KMS-11 (cell line): ENCODE measurements at regions not wholly inside any gene's neighbourhood (a gene's known extent, or its start where the extent isn't known, plus 50 kb on each side); places are given as distances from the start of the nearest gene placed in this dataset.

Experiments
- H2AFZ ChIP-seq: fragments of 200-600 bp; sonication (generic); 2 replicates; pipeline ENCODE4 v1.6.1; 2016; ENCODE audit warnings: antibody characterized with exemption, mixed run types, low read depth
- H3K27ac ChIP-seq: fragments of 200-600 bp; sonication (generic); 2 replicates; pipeline ENCODE4 v1.6.1; 2016; ENCODE audit warnings: mild to moderate bottlenecking, mixed run types
- H3K27me3 ChIP-seq: fragments of 200-600 bp; sonication (generic); 2 replicates; pipeline ENCODE4 v1.6.1; 2017; ENCODE audit warnings: mild to moderate bottlenecking, low read depth, mixed run types, moderate library complexity; ENCODE audit not compliant: insufficient read depth
- H3K36me3 ChIP-seq: fragments of 200-600 bp; sonication (generic); 2 replicates; pipeline ENCODE4 v1.6.1; 2017; ENCODE audit warnings: mild to moderate bottlenecking, mixed run types; ENCODE audit not compliant: insufficient read depth
- H3K4me1 ChIP-seq: fragments of 200-600 bp; sonication (generic); 2 replicates; pipeline ENCODE4 v1.6.1; 2016; ENCODE audit warnings: mild to moderate bottlenecking, low read depth, mixed run types; ENCODE audit not compliant: poor library complexity, severe bottlenecking
- H3K4me2 ChIP-seq: fragments of 200-600 bp; sonication (generic); 2 replicates; pipeline ENCODE4 v1.7.0; 2016; ENCODE audit warnings: mild to moderate bottlenecking, mixed run types
- H3K4me3 ChIP-seq: fragments of 200-600 bp; sonication (generic); IDR thresholded peaks from 2 replicates; pipeline ENCODE4 v1.6.1; 2017; ENCODE audit warnings: low read depth, low read length, mixed read lengths; ENCODE audit not compliant: insufficient read depth
- H3K79me2 ChIP-seq: fragments of 200-600 bp; sonication (generic); 2 replicates; pipeline ENCODE4 v1.6.1; 2016; ENCODE audit warnings: low read depth, mixed run types; ENCODE audit not compliant: insufficient read depth
- H3K9ac ChIP-seq: fragments of 200-600 bp; sonication (generic); 2 replicates; pipeline ENCODE4 v1.6.1; 2016; ENCODE audit warnings: mild to moderate bottlenecking, mixed run types
- H4K20me1 ChIP-seq: fragments of 200-600 bp; sonication (generic); 2 replicates; pipeline ENCODE4 v1.6.1; 2016; ENCODE audit warnings: mild to moderate bottlenecking, mixed run types; ENCODE audit not compliant: insufficient read depth
- TF ChIP-seq, protein P1 (sequence below): fragments of 200-600 bp; sonication (generic); conservative IDR thresholded peaks from 2 replicates; pipeline ENCODE4 v1.6.1; 2017; ENCODE audit warnings: low read depth, mild to moderate bottlenecking, antibody characterized with exemption, low read length, moderate library complexity, mixed read lengths

DNA sequence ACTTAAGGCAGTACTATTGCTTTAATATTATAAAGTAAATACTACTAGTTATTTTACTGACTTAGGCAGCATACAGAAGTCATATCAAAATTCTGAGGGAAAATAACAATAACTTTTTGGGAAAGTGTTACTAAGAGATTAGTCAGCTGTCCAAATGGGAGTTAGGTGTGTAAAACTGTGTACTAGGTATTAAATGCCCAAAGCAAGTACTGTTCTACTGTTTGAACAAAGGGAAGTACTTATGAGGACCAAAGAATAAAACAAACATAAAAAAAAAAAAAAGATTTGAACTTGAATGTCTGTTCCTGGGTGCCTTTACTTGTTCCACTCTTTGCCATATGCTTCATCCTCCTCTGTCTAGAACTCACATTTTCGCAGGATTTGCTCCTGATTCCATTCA lies 174.4 kb downstream of the MSL3 start:
- no peak overlapping the region for H3K4me3 ChIP-seq
- H2AFZ ChIP-seq: no peak overlapping the region
- H3K4me2 ChIP-seq: no peak overlapping the region
- H3K9ac ChIP-seq: no peak overlapping the region
- no peaks in the 10 kb centered on the region for H3K4me1 ChIP-seq
- no peaks in the 10 kb centered on the region for H4K20me1 ChIP-seq
- H3K36me3 ChIP-seq: no peaks in the 10 kb centered on the region
- no peaks in the 10 kb centered on the region for H3K79me2 ChIP-seq
- H3K27ac ChIP-seq: no peak overlapping the region
- TF ChIP-seq, protein P1, sequence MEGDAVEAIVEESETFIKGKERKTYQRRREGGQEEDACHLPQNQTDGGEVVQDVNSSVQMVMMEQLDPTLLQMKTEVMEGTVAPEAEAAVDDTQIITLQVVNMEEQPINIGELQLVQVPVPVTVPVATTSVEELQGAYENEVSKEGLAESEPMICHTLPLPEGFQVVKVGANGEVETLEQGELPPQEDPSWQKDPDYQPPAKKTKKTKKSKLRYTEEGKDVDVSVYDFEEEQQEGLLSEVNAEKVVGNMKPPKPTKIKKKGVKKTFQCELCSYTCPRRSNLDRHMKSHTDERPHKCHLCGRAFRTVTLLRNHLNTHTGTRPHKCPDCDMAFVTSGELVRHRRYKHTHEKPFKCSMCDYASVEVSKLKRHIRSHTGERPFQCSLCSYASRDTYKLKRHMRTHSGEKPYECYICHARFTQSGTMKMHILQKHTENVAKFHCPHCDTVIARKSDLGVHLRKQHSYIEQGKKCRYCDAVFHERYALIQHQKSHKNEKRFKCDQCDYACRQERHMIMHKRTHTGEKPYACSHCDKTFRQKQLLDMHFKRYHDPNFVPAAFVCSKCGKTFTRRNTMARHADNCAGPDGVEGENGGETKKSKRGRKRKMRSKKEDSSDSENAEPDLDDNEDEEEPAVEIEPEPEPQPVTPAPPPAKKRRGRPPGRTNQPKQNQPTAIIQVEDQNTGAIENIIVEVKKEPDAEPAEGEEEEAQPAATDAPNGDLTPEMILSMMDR: no peak
- H3K27me3 ChIP-seq: no peaks in the 10 kb centered on the region

DNA sequence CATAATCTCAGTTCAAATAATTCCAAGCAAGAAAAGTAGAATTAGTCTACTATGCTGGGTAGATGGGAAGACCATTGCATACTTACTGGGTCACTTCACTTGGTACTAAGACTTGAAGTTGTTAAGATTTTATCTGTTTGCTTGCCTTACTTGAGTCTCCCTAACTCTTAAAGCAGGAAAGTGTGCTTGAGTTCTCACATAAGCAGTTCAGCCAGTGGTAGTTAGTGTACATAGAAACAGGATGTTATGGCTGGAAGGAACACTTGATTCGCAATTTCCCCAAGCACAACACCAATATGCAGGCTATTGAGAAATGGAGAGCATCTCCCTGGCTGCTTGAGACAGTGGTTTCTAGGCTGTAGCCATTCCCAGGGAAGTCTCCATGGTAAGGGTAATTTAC lies 176.1 kb downstream of the MSL3 start:
- H3K36me3 ChIP-seq: no peaks in the 10 kb centered on the region
- TF ChIP-seq, protein P1: no peak

DNA sequence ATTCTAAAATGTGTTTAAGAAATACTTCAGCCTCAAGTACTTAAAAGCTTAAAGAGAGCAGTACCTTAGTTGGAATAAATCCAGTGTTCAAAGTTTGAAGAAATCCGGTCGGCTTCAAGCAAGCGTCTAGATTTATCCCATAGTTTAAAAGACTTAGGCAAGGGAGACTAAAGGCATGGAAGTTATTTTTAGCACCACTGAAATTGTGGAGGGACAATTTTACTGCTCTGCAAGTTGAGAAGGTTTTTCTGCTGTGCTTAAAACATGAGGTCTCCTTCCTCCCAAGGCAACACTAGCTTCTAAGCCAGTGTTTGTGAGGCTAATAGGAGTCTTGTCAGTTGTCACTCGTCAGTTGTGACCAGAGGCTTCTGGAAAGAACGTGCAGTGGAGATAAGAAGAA lies 183.5 kb downstream of the MSL3 start:
- no peaks in the 10 kb centered on the region for H3K79me2 ChIP-seq
- H3K4me3 ChIP-seq: no peak overlapping the region
- TF ChIP-seq, protein P1: no peak

More for the DNA sequence above, 176.1 kb downstream of the MSL3 start:
- H3K9ac ChIP-seq: no peak overlapping the region
- H3K4me2 ChIP-seq: no peak overlapping the region
- no peak overlapping the region for H2AFZ ChIP-seq
- H3K27ac ChIP-seq: no peak overlapping the region
- no peaks in the 10 kb centered on the region for H4K20me1 ChIP-seq
- no peaks in the 10 kb centered on the region for H3K79me2 ChIP-seq
- H3K4me3 ChIP-seq: no peak overlapping the region
- H3K27me3 ChIP-seq: no peaks in the 10 kb centered on the region
- no peaks in the 10 kb centered on the region for H3K4me1 ChIP-seq

DNA sequence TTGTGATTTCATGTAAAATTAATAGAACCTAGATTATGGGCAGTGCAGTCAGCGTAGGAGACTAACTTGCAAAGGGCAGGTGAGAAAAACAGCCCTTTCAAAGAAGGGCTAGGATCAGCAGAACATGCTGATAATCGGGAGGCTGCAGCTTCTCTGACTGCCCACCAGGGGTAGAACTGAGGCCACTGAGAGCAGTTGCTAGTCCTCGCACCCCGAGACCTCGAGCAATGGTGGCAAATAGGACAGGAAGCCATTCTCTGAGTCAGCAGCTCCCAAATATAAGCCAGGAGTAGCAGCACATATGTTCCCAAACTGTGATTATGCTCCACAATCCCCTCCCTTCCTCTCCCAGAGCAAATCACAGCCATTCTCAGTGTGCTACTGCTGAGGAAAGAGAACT lies 186.5 kb downstream of the MSL3 start:
- TF ChIP-seq, protein P1: 0 out of 2 replicates have a peak, but pooled peaks have one; percentile 23
- H2AFZ ChIP-seq: no peak overlapping the region
- H3K9ac ChIP-seq: no peak overlapping the region
- no peaks in the 10 kb centered on the region for H4K20me1 ChIP-seq
- no peak overlapping the region for H3K27ac ChIP-seq
- H3K4me3 ChIP-seq: no peak overlapping the region
- no peaks in the 10 kb centered on the region for H3K4me1 ChIP-seq
- H3K4me2 ChIP-seq: no peak overlapping the region
- H3K27me3 ChIP-seq: no peaks in the 10 kb centered on the region
- H3K79me2 ChIP-seq: no peaks in the 10 kb centered on the region
- H3K36me3 ChIP-seq: no peaks in the 10 kb centered on the region

More for the DNA sequence above, 183.5 kb downstream of the MSL3 start:
- Histone ChIP-seq H4K20me1 (no peaks in the 10 kb centered on the region), H3K27ac (no peak overlapping the region), H3K4me2 (no peak overlapping the region), H3K4me1 (no peaks in the 10 kb centered on the region), H3K27me3 (no peaks in the 10 kb centered on the region), H3K9ac (no peak overlapping the region), H3K36me3 (no peaks in the 10 kb centered on the region), H2AFZ (no peak overlapping the region)
